Erythroblast (primary cell): ENCODE measurements at regions not wholly inside any gene's neighbourhood (a gene's known extent, or its start where the extent isn't known, plus 50 kb on each side); places are given as distances from the start of the nearest gene placed in this dataset.

Experiments
- GATA1 ChIP-seq: IDR thresholded peaks from 2 replicates; pipeline ENCODE4 v1.6.1; 2011; ENCODE audit warnings: low read depth, mild to moderate bottlenecking, control low read depth, low read length, moderate library complexity
- POLR2A ChIP-seq: IDR thresholded peaks from 2 replicates; pipeline ENCODE4 v1.6.1; 2011; ENCODE audit warnings: mild to moderate bottlenecking, low read length

DNA sequence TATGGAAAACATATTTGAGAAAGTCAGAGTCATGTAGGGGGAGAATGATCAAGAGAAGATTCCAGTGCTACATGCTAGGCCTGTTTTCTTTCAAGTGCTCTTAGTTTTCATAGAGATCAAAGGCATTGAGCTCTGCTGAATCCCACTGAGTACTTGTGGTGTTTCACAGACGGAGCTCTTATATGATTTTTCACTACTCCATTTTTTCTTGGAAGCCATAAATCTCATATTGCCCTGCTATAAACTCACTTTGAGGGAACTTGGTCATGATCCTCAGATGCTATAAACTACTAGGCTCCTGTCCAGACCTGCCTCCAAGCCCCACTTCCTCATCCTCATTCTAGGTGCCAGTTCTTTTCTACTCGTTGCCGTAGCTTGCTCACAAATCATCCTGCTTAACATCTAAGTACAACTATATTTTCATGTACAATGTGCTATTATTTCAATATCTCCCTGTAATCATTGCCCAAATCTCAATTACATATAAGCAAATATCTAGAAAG is 180.8 kb upstream of the CCDC179 start:
- TF ChIP-seq POLR2A (no peak), GATA1 (no peak)
